ENCODE measurements at regions not wholly inside any gene's neighbourhood (a gene's known extent, or its start where the extent isn't known, plus 50 kb on each side); places are given as distances from the start of the nearest gene placed in this dataset.

- no peak for DNase-seq
These were observed 1034.1 kb downstream of the MCTP2 start for GRCh38 chr15:95265419-95265997.

- no peak for DNase-seq
These were observed 1035.2 kb downstream of the MCTP2 start for GRCh38 chr15:95266451-95267061.

GRCh38 chr15:95267481-95267880 lies 1036.1 kb downstream of the MCTP2 start:
- no peak for DNase-seq

- no peak for DNase-seq
These were observed 1038.2 kb downstream of the MCTP2 start for GRCh38 chr15:95269242-95270183.

GRCh38 chr15:95274101-95274500 lies 1042.7 kb downstream of the MCTP2 start:
- no peak for DNase-seq

- DNase-seq: no peak
These were observed 1045.9 kb downstream of the MCTP2 start for GRCh38 chr15:95277266-95277665.

- DNase-seq: no peak
These were observed 1047.3 kb downstream of the MCTP2 start for GRCh38 chr15:95278532-95279245.

GRCh38 chr15:95279277-95280019 lies 1048.1 kb downstream of the MCTP2 start:
- DNase-seq: no peak

GRCh38 chr15:95280711-95281110 lies 1049.3 kb downstream of the MCTP2 start:
- no peak for DNase-seq

- DNase-seq: no peak
These were observed 1049.0 kb upstream of the NR2F2 start for GRCh38 chr15:95281470-95281869.

GRCh38 chr15:95284492-95284891 lies 1046.0 kb upstream of the NR2F2 start:
- no peak for DNase-seq

GRCh38 chr15:95284933-95285421 lies 1045.5 kb upstream of the NR2F2 start:
- DNase-seq: no peak

- DNase-seq: no peak
These were observed 1044.1 kb upstream of the NR2F2 start for GRCh38 chr15:95286352-95286880.

- DNase-seq: no peak
These were observed 1042.8 kb upstream of the NR2F2 start for GRCh38 chr15:95287720-95288103.

- DNase-seq: no peak
These were observed 1041.9 kb upstream of the NR2F2 start for GRCh38 chr15:95288626-95289025.

GRCh38 chr15:95290176-95290974 lies 1040.1 kb upstream of the NR2F2 start:
- no peak for DNase-seq

- peak in 1 of 2 experiments; percentile 64 for DNase-seq
These were observed 1038.5 kb upstream of the NR2F2 start for GRCh38 chr15:95291898-95292472.

- no peak for DNase-seq
These were observed 1037.6 kb upstream of the NR2F2 start for GRCh38 chr15:95292785-95293450.

GRCh38 chr15:95293456-95294031 lies 1037.0 kb upstream of the NR2F2 start:
- DNase-seq: no peak

- DNase-seq: no peak
These were observed 1035.1 kb upstream of the NR2F2 start for GRCh38 chr15:95295363-95295762.
